NK-92 treated with Interleukin-12 subunit alpha and Interleukin-12 subunit beta, amount 100 ng/mL, for 24 hours (cell line): ENCODE measurements at regions not wholly inside any gene's neighbourhood (a gene's known extent, or its start where the extent isn't known, plus 50 kb on each side); places are given as distances from the start of the nearest gene placed in this dataset.
"Not testable (repeated sequence)": the region's sequence is repeated elsewhere in the genome, so short reads cannot be mapped to it uniquely, and the experiment has no call there.

ENCODE experiments used
- DNase-seq: peaks from one replicate; lab custom pipeline; 2025; lab: John Stamatoyannopoulos, UW

DNA sequence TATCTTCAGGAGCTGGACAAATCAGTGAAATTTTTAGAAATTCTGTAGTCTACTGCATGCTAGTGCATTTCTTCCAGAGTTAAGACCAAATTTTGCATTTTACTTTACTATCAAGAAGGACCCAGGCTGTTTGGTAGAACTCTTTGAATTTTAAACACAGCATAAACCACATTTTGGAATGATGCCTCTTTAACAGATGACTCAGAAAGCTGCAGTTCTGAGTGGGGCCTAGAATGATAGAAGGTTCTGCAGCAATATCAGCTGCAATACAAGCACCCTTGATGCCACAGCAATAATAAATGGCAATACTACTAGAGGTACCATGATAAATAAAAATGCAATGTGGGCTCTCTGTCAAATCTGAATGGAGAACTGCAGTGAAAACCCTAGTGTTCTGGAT is 198.7 kb downstream of the TMA16 start:
- no peak for DNase-seq

DNA sequence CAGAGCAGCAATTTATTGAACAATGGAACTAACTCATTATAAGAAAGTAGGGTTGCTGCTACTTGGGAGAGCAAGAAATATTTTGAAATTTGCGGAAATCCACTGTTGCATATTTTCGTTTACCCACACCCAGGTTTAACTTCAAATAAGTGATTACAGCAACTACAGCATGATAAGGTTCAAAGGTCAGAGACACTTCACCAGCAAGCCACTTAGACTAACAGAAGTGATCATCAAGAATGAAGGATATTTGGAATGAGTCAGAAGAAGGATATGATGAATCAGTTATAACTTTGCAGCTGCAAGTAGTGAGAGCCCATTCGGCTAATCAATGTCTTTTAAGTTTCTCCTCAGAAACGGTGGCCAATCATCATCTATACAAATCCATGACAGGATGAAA is 199.3 kb downstream of the TMA16 start:
- no peak for DNase-seq

DNA sequence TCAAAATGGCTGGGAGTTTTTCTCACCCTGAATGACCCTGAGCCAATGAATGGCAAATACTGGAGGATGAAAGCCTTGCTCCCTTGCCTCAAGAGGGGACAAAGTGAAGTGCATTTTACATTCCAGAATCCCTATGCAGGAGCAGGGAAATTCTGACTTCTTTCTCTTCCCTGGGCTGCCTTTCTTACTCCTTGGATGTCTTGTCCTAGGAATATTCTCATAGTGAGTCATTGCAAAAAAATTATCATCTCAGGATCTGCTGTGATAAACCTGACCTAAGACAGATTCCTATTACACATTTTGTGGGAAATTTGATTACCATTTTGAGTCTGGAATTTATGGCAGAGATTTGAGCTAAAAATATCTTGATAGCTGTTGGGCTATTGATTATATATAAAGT is 199.9 kb downstream of the TMA16 start:
- DNase-seq, result no peak

DNA sequence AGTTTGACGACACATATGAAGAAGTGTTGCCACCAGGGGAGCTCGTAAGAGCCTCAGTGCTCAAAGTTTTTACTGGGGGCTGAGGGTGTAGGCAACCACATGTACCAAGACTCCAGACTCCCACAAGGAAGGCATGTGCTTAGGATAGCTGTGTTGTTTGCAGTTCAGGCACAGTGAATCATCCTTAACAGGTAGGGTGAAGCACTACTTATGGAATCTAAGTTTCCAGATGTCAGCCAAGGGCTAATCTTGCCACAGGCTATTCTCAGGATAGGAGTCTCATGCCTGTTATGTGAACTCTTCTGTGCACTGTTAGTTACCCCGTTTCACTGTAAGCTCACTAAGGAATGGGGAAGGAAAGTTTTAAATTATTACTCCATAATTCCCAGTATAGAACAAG is 202.6 kb downstream of the TMA16 start:
- DNase-seq, result no peak

DNA sequence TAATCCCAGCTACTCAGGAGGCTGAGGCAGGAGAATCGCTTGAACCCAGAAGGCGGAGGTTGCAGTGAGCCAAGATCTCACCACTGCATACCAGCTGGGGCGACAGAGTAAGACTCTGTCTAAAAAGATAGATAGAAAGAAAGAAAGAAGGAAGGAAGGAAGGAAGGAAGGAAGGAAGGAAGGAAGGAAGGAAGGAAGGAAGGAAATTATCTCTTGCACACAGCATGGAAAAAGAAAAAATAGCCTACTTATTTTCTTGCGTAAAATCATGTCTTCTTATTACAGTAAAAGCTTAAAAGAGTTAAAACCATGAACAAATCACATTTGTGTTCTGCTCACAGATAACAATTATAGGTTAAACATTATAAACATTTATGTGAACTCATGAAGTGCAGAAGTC is 205.9 kb downstream of the TMA16 start:
- not testable (repeated sequence) for DNase-seq

DNA sequence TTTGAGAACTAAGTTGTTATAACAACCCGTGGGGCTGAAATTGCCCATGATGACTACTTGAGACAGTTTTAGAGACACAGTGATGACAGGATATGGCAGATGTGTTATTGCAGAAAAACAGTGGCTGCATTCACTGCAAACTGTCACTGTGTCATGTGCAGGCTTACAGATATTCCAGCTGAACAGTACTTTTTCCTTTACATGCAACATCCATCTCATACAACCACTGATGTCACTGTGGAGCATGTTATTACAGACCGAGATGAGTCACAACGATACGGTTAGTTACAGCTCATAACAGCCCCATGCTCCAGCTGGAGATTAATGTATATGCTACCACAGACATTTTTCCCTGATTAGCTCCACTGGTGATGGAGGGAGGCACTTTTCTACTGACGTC is 207.4 kb downstream of the TMA16 start:
- DNase-seq, result no peak

DNA sequence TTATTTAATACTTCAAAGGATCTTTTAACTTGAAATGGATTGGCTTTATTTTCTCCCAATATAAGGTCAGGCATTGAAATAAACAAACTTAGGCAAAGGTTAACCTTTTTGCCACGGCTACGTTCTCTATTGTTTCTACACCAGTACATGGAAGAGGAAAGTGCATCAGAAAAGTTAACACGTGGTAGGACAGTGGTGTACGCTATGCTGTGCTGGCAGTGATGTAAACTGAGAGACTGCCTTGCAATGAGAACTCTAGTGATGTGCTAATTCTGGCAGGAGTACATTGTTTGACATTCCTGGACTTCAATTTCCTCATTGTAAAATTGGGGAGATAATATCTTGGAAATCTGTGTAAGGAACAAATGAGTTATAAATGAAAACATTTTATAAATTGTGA is 208.2 kb downstream of the TMA16 start:
- no peak for DNase-seq

DNA sequence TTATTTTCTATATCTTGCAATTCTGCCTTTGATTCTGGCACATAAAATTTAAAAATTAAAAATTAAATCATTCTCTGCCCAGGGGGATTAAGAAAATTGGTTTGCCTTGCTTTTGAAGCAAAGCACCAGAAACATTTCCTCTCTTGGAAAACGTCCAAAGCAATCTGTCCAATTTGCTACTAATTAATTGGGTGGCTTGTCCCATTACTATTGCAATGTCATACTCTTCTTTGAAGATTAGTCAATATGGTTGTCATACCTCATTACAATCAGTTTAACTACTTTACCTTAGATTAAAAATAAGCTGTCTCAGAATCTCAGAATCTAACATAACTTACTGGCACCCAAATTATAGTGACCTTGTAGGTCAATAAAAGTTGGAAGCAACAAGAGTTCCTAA is 208.8 kb downstream of the TMA16 start:
- no peak for DNase-seq

DNA sequence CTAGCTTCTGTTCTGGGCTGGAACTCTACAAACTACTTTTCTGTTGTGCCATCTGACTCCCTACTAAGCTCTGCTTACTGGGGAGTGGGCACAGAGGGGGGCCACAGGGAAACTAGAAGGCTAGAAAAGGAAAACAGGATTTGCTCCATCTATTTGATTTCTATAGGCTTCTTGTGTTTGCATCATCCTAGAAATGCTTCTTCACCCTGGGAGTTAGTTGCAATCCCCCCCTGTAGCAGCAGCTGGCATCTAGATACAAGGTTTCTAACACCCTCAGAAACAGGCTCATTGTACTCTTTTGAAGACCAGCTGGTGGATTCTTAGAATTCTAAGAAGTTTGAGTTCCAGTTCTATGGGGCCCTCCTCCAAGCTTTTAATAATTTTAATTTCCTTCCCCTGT is 213.4 kb downstream of the TMA16 start:
- DNase-seq, result no peak

DNA sequence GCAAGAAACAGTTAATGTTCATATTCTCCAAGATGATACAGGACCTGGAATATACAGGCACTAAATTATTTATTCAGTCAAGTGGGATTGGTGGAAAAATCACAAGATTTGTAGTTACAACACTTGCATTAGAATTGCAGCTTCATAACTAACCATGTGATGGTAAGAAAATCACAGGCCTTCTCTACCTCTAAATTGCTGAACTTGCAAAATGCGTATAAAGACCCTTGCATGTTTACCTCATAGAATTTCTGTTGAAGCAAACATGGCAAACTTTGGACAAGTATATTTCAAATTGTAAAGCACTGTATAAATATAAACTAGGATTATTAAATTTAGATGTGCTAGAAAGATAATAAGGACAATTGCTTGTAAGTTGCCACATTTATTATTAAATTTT is 215.1 kb downstream of the TMA16 start:
- DNase-seq, result no peak

DNA sequence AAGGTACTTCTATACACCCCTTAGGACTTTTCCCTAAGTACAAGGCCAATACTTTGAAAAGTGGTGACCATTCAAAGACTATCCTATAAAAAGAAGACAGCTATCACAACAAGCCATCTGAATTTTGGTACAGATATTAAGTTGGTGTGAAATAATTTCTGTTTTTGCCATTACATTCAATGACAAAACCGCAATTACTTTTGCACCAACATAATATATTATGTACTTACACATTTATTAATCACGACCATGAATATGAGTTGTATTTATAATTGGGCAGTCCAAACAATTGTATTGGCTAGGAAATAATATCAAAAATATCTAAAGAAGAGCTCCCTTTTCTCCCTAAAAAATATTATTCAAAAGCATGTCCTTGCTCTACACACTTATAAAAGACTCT is 215.7 kb downstream of the TMA16 start:
- no peak for DNase-seq

DNA sequence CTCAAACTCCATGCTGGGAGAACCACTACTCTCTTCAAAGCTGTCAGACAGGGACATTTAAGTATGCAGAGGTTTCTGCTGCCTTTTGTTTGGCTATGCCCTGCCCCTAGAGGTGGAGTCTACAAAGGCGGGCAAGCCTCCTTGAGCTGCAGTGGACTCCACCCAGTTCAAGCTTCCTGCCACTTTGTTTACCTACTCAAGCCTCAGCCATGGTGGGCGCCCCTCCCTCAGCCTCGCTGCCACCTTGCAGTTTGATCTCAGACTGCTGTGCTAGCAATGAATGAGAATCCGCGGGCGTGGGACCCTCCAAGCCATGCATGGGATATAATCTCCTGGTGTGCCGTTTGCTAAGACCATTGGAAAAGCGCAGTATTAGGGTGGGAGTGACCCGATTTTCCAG is 230.0 kb downstream of the TMA16 start:
- not testable (repeated sequence) for DNase-seq

DNA sequence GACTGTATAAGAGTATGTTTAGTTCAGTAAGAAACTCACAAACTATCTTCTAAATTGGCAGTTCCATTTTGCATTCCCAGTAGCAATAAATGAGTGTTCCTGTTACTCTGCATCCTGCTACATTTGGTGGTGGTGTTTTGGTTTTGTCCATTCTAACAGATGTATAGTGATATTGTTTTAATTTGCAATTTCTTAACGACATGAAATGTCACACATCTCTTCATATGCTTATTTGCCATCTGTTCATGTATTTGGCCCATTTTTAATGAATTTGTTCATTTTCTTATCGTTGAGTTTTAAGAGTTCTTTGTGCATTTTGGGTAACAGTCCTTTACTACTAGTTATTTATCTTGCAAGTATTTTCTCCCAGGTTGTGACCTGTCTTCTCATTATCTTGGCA is 232.2 kb downstream of the TMA16 start:
- DNase-seq, result no peak

DNA sequence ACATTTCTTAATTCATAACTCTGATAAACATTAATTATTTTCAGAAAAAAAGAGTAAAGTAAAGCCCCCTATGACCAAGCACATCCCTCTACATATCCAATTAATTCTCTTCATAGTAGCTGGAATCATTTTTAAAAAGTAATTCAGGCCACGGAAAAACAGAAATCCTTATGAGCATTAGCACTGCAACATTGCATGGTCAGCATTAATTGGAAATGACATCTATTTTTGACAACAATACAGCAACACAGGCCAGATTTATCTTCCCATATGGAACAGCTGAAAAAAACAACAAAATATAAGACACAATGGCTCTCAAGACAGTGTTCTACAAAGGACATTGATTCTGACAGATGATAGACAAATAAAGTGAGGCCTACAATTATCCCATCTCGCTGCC is 236.6 kb downstream of the TMA16 start:
- no peak for DNase-seq

DNA sequence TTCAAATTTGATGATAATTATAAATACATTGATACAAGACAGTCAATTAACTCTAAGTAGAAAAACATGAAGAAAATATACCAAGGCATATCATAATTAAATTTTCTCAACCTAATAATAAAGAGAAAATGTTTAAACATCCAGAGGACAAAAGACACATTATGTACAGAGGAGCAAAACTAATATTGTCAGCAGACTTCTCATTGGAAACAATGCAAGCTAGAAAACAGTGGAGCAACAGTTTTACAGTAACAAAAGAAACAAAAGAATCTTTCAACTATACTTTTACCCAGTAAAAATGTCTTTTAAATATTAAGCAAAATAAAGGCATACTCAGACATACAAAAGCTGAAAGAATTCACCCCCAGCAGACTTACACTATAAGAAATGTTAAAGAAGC is 238.0 kb downstream of the TMA16 start:
- DNase-seq, result no peak

DNA sequence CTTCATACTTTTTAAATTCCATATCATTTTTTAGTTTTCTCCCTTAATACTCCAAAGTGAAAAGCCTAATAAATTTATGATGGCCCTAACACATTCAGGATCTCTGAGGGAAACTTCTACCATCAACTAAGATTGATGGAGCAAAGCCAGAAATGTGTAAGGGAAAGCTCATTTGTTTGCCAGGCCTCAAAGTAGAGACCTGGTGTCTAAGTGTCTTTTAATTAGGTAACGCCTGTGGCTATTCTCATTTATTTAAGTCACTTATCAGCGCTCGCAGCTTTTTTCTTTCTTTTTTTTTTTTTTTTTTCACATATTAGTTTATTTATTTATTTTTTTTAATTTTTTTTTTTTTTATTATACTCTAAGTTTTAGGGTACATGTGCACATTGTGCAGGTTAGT is 242.4 kb downstream of the TMA16 start:
- no peak for DNase-seq

DNA sequence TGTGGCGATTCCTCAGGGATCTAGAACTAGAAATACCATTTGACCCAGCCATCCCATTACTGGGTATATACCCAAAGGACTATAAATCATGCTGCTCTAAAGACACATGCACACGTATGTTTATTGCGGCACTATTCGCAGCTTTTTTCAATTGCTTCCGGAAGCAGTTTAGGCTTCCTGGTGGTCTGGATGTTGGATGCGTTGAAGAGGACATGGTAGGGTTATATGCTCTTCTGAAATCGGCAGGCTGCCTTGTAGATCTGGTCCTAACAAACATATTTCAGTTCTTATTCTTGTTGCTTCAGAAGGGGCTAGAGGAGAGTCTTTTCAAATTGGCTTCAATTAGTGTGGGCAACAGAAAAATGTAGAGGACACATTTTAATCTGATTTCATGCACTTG is 243.4 kb downstream of the TMA16 start:
- DNase-seq, result not testable (repeated sequence)

DNA sequence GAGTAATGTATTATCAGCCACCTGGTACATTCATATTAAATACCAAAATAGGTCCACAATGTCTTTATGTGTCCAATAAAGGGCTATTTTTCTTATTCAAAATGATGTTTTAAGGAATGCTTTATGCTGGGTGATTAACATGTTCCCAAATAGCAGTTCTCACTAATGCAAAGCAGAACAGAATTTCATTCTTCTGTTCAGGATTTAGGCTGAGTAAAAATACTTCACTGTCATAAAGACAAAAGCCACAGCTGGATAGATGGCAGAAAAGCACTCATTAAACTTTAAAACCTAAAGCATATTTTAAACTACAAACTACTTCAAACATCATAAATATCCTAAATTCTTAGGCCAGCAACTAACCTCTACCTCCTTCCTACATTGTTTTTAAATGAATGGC is 244.0 kb downstream of the TMA16 start:
- DNase-seq, result no peak

DNA sequence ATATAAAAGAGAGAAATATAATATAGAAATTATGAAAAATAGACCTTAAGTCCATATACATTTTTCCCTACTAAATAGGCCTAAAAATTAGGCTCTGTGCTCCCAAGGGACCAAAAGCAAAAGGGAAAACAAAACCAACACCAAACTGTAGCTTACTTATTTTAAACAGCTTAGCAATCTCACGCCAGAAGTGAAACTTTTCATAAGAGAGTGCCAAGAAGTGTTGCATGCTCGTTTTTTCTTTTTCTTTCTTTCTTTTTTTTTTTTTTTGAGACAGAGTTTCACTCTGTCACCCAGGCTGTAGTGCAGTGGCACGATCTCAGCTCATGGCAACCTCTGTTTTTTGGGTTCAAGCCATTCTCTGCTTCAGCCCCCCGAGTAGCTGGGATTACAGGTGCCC is 250.4 kb downstream of the TMA16 start:
- DNase-seq, result no peak

DNA sequence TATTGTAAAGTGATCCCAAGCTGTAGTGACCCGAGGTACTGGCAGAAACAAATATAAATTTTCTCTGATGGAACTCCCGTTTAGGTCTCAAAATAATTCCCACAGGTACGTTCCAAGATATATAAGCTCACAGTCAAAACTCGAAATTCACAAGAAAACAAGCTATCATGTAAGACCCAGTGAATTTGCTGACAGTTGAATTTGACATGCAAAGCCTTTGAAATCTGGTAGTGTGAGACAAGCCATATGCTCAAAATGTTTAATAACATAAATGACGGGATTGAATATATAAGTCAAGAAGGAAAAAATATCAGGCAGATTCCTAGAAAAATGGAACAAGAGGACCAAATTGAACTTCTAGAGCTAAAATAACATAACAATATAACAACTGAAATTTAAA is 252.8 kb downstream of the TMA16 start:
- no peak for DNase-seq

DNA sequence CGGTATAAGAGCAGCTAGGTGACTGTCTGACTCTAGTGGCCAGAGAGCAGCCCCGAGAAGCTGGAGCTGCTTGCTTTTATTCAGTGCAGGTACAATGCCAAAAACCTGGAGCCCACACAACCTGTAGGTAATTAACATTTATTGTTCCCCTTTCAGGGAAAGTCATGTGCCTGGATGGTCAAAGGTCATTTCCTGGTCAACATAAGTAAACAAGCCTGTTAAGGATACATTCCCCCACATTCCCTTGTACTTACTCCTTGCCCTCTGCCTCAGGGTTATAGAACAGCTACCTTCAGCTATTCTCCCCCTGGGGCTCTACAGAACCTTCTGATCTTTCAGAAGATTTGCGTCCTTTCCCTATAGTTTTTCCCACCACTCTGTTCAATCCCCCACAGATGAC is 253.4 kb downstream of the TMA16 start:
- no peak for DNase-seq

DNA sequence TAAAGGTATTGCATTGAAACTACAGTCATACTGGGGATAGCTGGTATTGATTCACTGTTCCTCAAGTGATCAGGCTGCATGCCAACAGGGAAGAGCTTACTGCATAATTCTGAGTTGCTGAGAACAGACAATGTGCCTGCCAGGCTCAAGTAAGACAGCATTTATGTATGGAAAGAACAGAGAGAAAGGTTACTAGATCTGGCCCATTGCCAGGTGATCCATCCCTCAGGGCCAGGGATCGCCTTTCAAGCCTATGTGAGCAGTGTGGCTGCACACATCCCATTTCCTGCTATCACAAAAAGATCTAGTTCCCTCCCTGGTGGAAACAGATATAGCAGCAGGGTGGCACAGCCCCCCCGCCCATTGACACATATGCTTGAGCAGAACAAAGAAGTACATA is 254.0 kb downstream of the TMA16 start:
- no peak for DNase-seq

DNA sequence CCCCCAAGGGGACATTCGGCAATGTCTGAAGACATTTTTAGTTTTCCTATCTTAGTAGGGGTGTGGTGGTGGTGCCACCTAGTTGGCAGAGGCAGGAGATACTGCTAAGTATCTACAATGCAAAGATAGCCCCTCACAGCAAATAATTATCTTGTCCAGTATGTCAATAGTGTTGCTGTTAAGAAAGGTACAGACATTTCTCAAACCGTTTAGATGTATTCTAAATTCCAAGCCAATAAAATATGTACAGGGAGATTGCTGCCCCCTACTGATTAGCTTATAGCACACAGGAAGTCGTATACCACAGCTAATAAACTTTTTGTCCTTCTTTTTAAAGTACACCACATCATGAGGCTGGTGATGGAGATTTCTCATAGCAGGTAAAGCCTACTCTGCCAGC is 260.5 kb downstream of the TMA16 start:
- no peak for DNase-seq

DNA sequence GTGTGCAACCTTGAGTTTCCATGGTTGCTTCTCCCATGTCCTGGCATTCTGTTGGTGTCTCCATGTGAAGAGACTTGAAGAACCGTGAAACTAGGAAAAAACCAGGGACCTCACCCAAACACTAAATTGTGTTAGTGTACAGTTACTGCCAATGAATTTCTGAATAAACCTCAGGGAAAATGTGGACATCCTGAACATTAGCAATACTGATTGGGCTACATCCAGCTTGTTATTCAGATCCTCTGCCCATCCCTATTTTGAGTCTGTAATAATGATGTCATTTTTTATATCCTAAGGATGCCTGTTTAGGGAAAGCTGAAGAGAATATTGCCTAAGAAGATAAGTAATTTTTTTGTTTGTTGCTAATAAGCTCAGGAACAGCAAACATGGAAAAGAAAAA is 262.7 kb downstream of the TMA16 start:
- no peak for DNase-seq

DNA sequence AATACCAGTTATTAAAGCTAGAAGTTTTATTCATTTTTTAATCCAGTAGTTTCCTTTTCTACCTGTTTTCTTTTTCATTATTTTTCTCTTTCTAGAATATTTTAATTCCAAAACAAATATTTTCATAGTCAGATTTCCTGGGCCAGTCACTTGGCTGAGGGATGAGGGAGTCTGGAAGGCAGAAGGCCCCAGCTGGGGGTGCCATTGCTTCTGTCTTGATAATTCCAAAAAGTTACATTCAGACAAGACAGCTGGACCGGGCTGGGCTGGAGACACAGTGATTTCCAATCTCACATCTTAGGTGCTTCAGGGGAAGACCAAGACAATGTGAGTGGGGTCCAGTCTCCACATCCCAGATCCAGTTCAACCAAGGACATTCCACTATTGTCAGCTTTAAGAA is 263.5 kb downstream of the TMA16 start:
- no peak for DNase-seq
